ENCODE measurements at regions not wholly inside any gene's neighbourhood (a gene's known extent, or its start where the extent isn't known, plus 50 kb on each side); places are given as distances from the start of the nearest gene placed in this dataset.
"Not testable (repeated sequence)": the region's sequence is repeated elsewhere in the genome, so short reads cannot be mapped to it uniquely, and the experiment has no call there.

- DNase-seq (ENCODE audit: low spot score), result no peak
These were observed 220.8 kb downstream of the RPLP1 start for GRCh38 chr15:69673291-69673881.

- no peak for DNase-seq (ENCODE audit: low spot score)
These were observed 223.1 kb downstream of the RPLP1 start for GRCh38 chr15:69675731-69676130.

- DNase-seq (ENCODE audit: low spot score), result peak; percentile 13
These were observed 224.8 kb downstream of the RPLP1 start for GRCh38 chr15:69677403-69677802.

GRCh38 chr15:69679623-69680228, 227.1 kb downstream of the RPLP1 start:
- DNase-seq (ENCODE audit: low spot score), result no peak

- DNase-seq (ENCODE audit: low spot score), result not testable (repeated sequence)
These were observed 232.2 kb downstream of the RPLP1 start for GRCh38 chr15:69684823-69685222.

GRCh38 chr15:69685512-69686452, 233.2 kb downstream of the RPLP1 start:
- no peak for DNase-seq (ENCODE audit: low spot score)

- peak; percentile 13 for DNase-seq (ENCODE audit: low spot score)
These were observed 234.0 kb downstream of the RPLP1 start for GRCh38 chr15:69686626-69687025.

GRCh38 chr15:69689133-69689532, 236.5 kb downstream of the RPLP1 start:
- no peak for DNase-seq (ENCODE audit: low spot score)

- no peak for DNase-seq (ENCODE audit: low spot score)
These were observed 238.8 kb downstream of the RPLP1 start for GRCh38 chr15:69691307-69692015.

GRCh38 chr15:69692342-69692741, 239.7 kb downstream of the RPLP1 start:
- DNase-seq (ENCODE audit: low spot score), result no peak

- DNase-seq (ENCODE audit: low spot score), result no peak
These were observed 240.4 kb downstream of the RPLP1 start for GRCh38 chr15:69693059-69693458.

- DNase-seq (ENCODE audit: low spot score), result no peak
These were observed 244.3 kb downstream of the RPLP1 start for GRCh38 chr15:69696946-69697345.

- peak; percentile 15 for DNase-seq (ENCODE audit: low spot score)
These were observed 245.3 kb downstream of the RPLP1 start for GRCh38 chr15:69697916-69698315.

- no peak for DNase-seq (ENCODE audit: low spot score)
These were observed 246.5 kb downstream of the RPLP1 start for GRCh38 chr15:69699096-69699495.

GRCh38 chr15:69700380-69700779, 247.8 kb downstream of the RPLP1 start:
- DNase-seq (ENCODE audit: low spot score), result no peak

- DNase-seq (ENCODE audit: low spot score), result no peak
These were observed 248.6 kb downstream of the RPLP1 start for GRCh38 chr15:69701198-69701597.

- peak; percentile 56 for DNase-seq (ENCODE audit: low spot score)
These were observed 251.0 kb downstream of the RPLP1 start for GRCh38 chr15:69703532-69704187.

GRCh38 chr15:69704229-69704628, 251.6 kb downstream of the RPLP1 start:
- DNase-seq (ENCODE audit: low spot score), result no peak

- no peak for DNase-seq (ENCODE audit: low spot score)
These were observed 252.1 kb downstream of the RPLP1 start for GRCh38 chr15:69704700-69705099.

GRCh38 chr15:69706353-69707097, 253.9 kb downstream of the RPLP1 start:
- DNase-seq (ENCODE audit: low spot score), result no peak

GRCh38 chr15:69707241-69707640, 254.6 kb downstream of the RPLP1 start:
- DNase-seq (ENCODE audit: low spot score), result not testable (repeated sequence)

All from umbilical cord (tissue), 1 donor.